Suppressor macrophage treated with lipopolysaccharide for 4 hours (primary cell): ENCODE measurements at regions not wholly inside any gene's neighbourhood (a gene's known extent, or its start where the extent isn't known, plus 50 kb on each side); places are given as distances from the start of the nearest gene placed in this dataset.

ENCODE experiments used
- DNase-seq: peaks from one replicate; pipeline ENCODE4 v3.0.0-alpha.2; 2020

- no peak for DNase-seq
These were observed 103.8 kb upstream of the GPR26 start for GRCh38 chr10:123562387-123562786.

- no peak for DNase-seq
These were observed 103.2 kb upstream of the GPR26 start for GRCh38 chr10:123562811-123563580.

- no peak for DNase-seq
These were observed 102.6 kb upstream of the GPR26 start for GRCh38 chr10:123563581-123563855.

- no peak for DNase-seq
These were observed 102.2 kb upstream of the GPR26 start for GRCh38 chr10:123563994-123564393.

GRCh38 chr10:123564631-123565030 lies 101.5 kb upstream of the GPR26 start:
- no peak for DNase-seq

GRCh38 chr10:123565691-123566660 lies 100.2 kb upstream of the GPR26 start:
- no peak for DNase-seq

GRCh38 chr10:123567984-123568739 lies 98.0 kb upstream of the GPR26 start:
- no peak for DNase-seq

- DNase-seq, result no peak
These were observed 97.4 kb upstream of the GPR26 start for GRCh38 chr10:123568751-123569150.

- DNase-seq, result no peak
These were observed 96.6 kb upstream of the GPR26 start for GRCh38 chr10:123569436-123570035.

- DNase-seq, result no peak
These were observed 95.9 kb upstream of the GPR26 start for GRCh38 chr10:123570051-123570897.

GRCh38 chr10:123570898-123571515 lies 95.1 kb upstream of the GPR26 start:
- DNase-seq, result no peak

- no peak for DNase-seq
These were observed 94.2 kb upstream of the GPR26 start for GRCh38 chr10:123571978-123572377.

- DNase-seq, result peak; percentile 31
These were observed 92.7 kb upstream of the GPR26 start for GRCh38 chr10:123573236-123574108.

GRCh38 chr10:123574109-123574698 lies 92.0 kb upstream of the GPR26 start:
- DNase-seq, result no peak

- DNase-seq, result no peak
These were observed 91.0 kb upstream of the GPR26 start for GRCh38 chr10:123575105-123575504.

GRCh38 chr10:123576706-123577105 lies 89.4 kb upstream of the GPR26 start:
- DNase-seq, result no peak

GRCh38 chr10:123577921-123578461 lies 88.2 kb upstream of the GPR26 start:
- DNase-seq, result no peak

- DNase-seq, result no peak
These were observed 87.4 kb upstream of the GPR26 start for GRCh38 chr10:123578721-123579120.

- no peak for DNase-seq
These were observed 86.5 kb upstream of the GPR26 start for GRCh38 chr10:123579675-123580074.

- no peak for DNase-seq
These were observed 85.7 kb upstream of the GPR26 start for GRCh38 chr10:123580426-123580825.
